ENCODE measurements at regions not wholly inside any gene's neighbourhood (a gene's known extent, or its start where the extent isn't known, plus 50 kb on each side); places are given as distances from the start of the nearest gene placed in this dataset.

- DNase-seq (ENCODE audit: low read depth), result no peak
- H3K4me3 ChIP-seq (ENCODE audit: low read depth, low read length), result no peak overlapping the region
- TF ChIP-seq MYC (IDR thresholded peaks at IDR 0.05; ENCODE audit: low read depth, low read length), result no peak
- TF ChIP-seq POLR2A (IDR thresholded peaks at IDR 0.05; ENCODE audit: extremely low read depth, insufficient read length), result no peak
- TF ChIP-seq MAX (IDR thresholded peaks at IDR 0.05; ENCODE audit: low read depth, low read length), result no peak
- TF ChIP-seq CTCF (IDR thresholded peaks at IDR 0.05; ENCODE audit: low read depth, low read length), result no peak
Observed at GRCh38 chr5:159736844-159737243, 179.4 kb upstream of the ADRA1B start.

- TF ChIP-seq MYC (IDR thresholded peaks at IDR 0.05; ENCODE audit: low read depth, low read length) (no peak), MAX (IDR thresholded peaks at IDR 0.05; ENCODE audit: low read depth, low read length) (no peak), POLR2A (IDR thresholded peaks at IDR 0.05; ENCODE audit: extremely low read depth, insufficient read length) (no peak), CTCF (IDR thresholded peaks at IDR 0.05; ENCODE audit: low read depth, low read length) (no peak)
- H3K4me3 ChIP-seq (ENCODE audit: low read depth, low read length), result no peak overlapping the region
- no peak for DNase-seq (ENCODE audit: low read depth)
Observed at GRCh38 chr5:159737263-159737662, 179.0 kb upstream of the ADRA1B start.

GRCh38 chr5:159741829-159742322, 174.4 kb upstream of the ADRA1B start:
- H3K4me3 ChIP-seq (ENCODE audit: low read depth, low read length), result no peak overlapping the region
- DNase-seq (ENCODE audit: low read depth), result no peak
- no peak for TF ChIP-seq POLR2A (IDR thresholded peaks at IDR 0.05; ENCODE audit: extremely low read depth, insufficient read length)
- no peak for TF ChIP-seq MYC (IDR thresholded peaks at IDR 0.05; ENCODE audit: low read depth, low read length)
- TF ChIP-seq CTCF (IDR thresholded peaks at IDR 0.05; ENCODE audit: low read depth, low read length), result no peak
- no peak for TF ChIP-seq MAX (IDR thresholded peaks at IDR 0.05; ENCODE audit: low read depth, low read length)

GRCh38 chr5:159743234-159743633, 173.0 kb upstream of the ADRA1B start:
- no peak for DNase-seq (ENCODE audit: low read depth)
- no peak overlapping the region for H3K4me3 ChIP-seq (ENCODE audit: low read depth, low read length)
- TF ChIP-seq CTCF (IDR thresholded peaks at IDR 0.05; ENCODE audit: low read depth, low read length) (no peak), POLR2A (IDR thresholded peaks at IDR 0.05; ENCODE audit: extremely low read depth, insufficient read length) (no peak), MYC (IDR thresholded peaks at IDR 0.05; ENCODE audit: low read depth, low read length) (no peak), MAX (IDR thresholded peaks at IDR 0.05; ENCODE audit: low read depth, low read length) (no peak)

- no peak overlapping the region for H3K4me3 ChIP-seq (ENCODE audit: low read depth, low read length)
- TF ChIP-seq POLR2A (IDR thresholded peaks at IDR 0.05; ENCODE audit: extremely low read depth, insufficient read length), result no peak
- no peak for TF ChIP-seq MYC (IDR thresholded peaks at IDR 0.05; ENCODE audit: low read depth, low read length)
- TF ChIP-seq CTCF (IDR thresholded peaks at IDR 0.05; ENCODE audit: low read depth, low read length), result no peak
- TF ChIP-seq MAX (IDR thresholded peaks at IDR 0.05; ENCODE audit: low read depth, low read length), result no peak
- no peak for DNase-seq (ENCODE audit: low read depth)
Observed at GRCh38 chr5:159746707-159747106, 169.6 kb upstream of the ADRA1B start.
